ENCODE measurements at regions not wholly inside any gene's neighbourhood (a gene's known extent, or its start where the extent isn't known, plus 50 kb on each side); places are given as distances from the start of the nearest gene placed in this dataset.

GRCh38 chr5:173378727-173379126 is 50.5 kb upstream of the STC2 start:
- TF ChIP-seq CTCF (IDR thresholded peaks at IDR 0.05) (no peak), POLR2A (IDR thresholded peaks at IDR 0.05) (no peak)
